Neural progenitor cell (in vitro differentiated cells): ENCODE measurements at regions not wholly inside any gene's neighbourhood (a gene's known extent, or its start where the extent isn't known, plus 50 kb on each side); places are given as distances from the start of the nearest gene placed in this dataset.
A peak's percentile ranks its signal among the peaks of the same experiment; 100 is the strongest.

Source experiments
- DNase-seq: peaks from one replicate; pipeline ENCODE4 v3.0.0-alpha.2; 2016; ENCODE audit warnings: low spot score
- H2AFZ ChIP-seq: fragments of 200-600 bp; sonication (generic); replicated peaks from 2 replicates; pipeline ENCODE4 v1.6.1; 2016; ENCODE audit warnings: antibody characterized with exemption
- H3F3A ChIP-seq: fragments of 200-600 bp; sonication (generic); 2 replicates; pipeline ENCODE4 v1.6.1; 2016; ENCODE audit warnings: antibody characterized with exemption, low read depth
- H3K27ac ChIP-seq: fragments of 200-600 bp; sonication (generic); 2 replicates; pipeline ENCODE4 v1.5.1; 2016; ENCODE audit warnings: mild to moderate bottlenecking
- H3K27me3 ChIP-seq: fragments of 200-600 bp; sonication (generic); 2 replicates; pipeline ENCODE4 v1.6.1; 2016; ENCODE audit warnings: mild to moderate bottlenecking, moderate library complexity
- H3K36me3 ChIP-seq: fragments of 200-600 bp; sonication (generic); 2 replicates; pipeline ENCODE4 v1.5.1; 2016
- H3K4me1 ChIP-seq: fragments of 200-600 bp; sonication (generic); 2 replicates; pipeline ENCODE4 v1.6.1; 2016; ENCODE audit warnings: mixed run types
- H3K4me2 ChIP-seq: fragments of 200-600 bp; sonication (generic); 2 replicates; pipeline ENCODE4 v1.6.1; 2016
- H3K4me3 ChIP-seq: fragments of 200-600 bp; sonication (generic); 2 replicates; pipeline ENCODE4 v1.5.1; 2016
- H3K79me2 ChIP-seq: fragments of 200-600 bp; sonication (generic); 2 replicates; pipeline ENCODE4 v1.6.1; 2016; ENCODE audit warnings: low read depth
- H3K9ac ChIP-seq: fragments of 200-600 bp; sonication (generic); 2 replicates; pipeline ENCODE4 v1.6.1; 2016
- H3K9me3 ChIP-seq: fragments of 200-600 bp; sonication (generic); 2 replicates; pipeline ENCODE4 v1.5.1; 2016; ENCODE audit warnings: low read depth
- H4K20me1 ChIP-seq: fragments of 200-600 bp; sonication (generic); 2 replicates; pipeline ENCODE4 v1.6.1; 2016; ENCODE audit warnings: low read depth
- H3K27ac Mint-ChIP-seq: 3 replicates; pipeline ENCODE4 v1.8.0; 2021; ENCODE audit warnings: mixed read lengths
- H3K27me3 Mint-ChIP-seq: 2 replicates; pipeline ENCODE4 v1.8.0; 2022; ENCODE audit warnings: low read depth, mild to moderate bottlenecking, inconsistent platforms, moderate library complexity, mixed read lengths; ENCODE audit not compliant: insufficient read depth
- H3K36me3 Mint-ChIP-seq: 3 replicates; pipeline ENCODE4 v1.8.0; 2021; ENCODE audit warnings: mixed read lengths
- H3K4me1 Mint-ChIP-seq: 3 replicates; pipeline ENCODE4 v1.8.0; 2021; ENCODE audit warnings: mixed read lengths
- H3K4me3 Mint-ChIP-seq: 3 replicates; pipeline ENCODE4 v1.8.0; 2021; ENCODE audit warnings: mild to moderate bottlenecking, moderate library complexity, mixed read lengths
- H3K9me3 Mint-ChIP-seq: 3 replicates; pipeline ENCODE4 v1.8.0; 2020; ENCODE audit warnings: mixed read lengths
- CTCF ChIP-seq: fragments of 200-600 bp; sonication (generic); IDR thresholded peaks from 2 replicates; pipeline ENCODE4 v1.5.1; 2017; ENCODE audit warnings: antibody characterized with exemption, mild to moderate bottlenecking
- EZH2 ChIP-seq: fragments of 200-600 bp; sonication (generic); IDR thresholded peaks from 2 replicates; pipeline ENCODE4 v1.6.1; 2017; ENCODE audit warnings: antibody characterized with exemption, mild to moderate bottlenecking, moderate library complexity
- EZH2phosphoT487 ChIP-seq: fragments of 200-600 bp; sonication (generic); IDR thresholded peaks from 2 replicates; pipeline ENCODE4 v1.6.1; 2017; ENCODE audit warnings: antibody characterized with exemption

DNA sequence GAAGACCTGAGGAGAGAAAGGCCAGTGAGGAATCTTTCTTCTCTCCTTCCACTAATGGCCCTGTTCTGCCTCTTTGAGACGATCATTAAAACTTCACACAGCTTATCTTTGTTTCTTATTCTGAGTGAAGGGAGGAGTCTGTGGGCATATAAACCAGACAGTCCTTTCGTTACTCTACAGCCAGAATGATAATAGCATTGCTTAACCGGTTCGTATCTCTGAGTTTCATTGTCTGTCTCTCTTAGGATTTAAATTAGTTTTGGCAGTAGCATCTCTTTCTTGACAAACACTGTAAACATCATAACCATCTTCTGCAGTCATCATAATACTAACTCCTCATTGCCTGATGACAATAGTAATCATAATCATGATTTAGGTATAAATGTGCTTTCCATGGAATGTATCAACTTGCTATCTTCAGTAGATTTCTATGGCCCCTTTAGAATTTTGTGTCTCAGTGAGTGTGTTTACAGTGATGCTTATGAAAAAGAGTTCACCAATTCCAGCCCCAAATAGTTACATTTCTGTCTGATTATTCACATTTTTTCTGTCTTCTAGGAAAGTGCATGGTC is 618.8 kb upstream of the KLF4 start:
- DNase-seq, result no peak
- Histone ChIP-seq H3K9ac (no peak overlapping the region), H3K27me3 (no peaks in the 10 kb centered on the region), H3K9me3 (no peaks in the 10 kb centered on the region), H2AFZ (no peak overlapping the region), H3K36me3 (no peaks in the 10 kb centered on the region), H3K4me3 (no peak overlapping the region), H3K79me2 (no peaks in the 10 kb centered on the region), H3F3A (no peaks in the 10 kb centered on the region), H3K4me1 (no peaks in the 10 kb centered on the region), H4K20me1 (no peaks in the 10 kb centered on the region), H3K4me2 (no peak overlapping the region), H3K27ac (no peak overlapping the region)
- Mint-ChIP-seq H3K4me1 (peaks cover 6% of the 10 kb centered on the region), H3K9me3 (no peaks in the 10 kb centered on the region), H3K27me3 (peaks cover 3% of the 10 kb centered on the region), H3K36me3 (no peaks in the 10 kb centered on the region), H3K4me3 (no peak overlapping the region), H3K27ac (no peak overlapping the region)
- TF ChIP-seq CTCF, result no peak

DNA sequence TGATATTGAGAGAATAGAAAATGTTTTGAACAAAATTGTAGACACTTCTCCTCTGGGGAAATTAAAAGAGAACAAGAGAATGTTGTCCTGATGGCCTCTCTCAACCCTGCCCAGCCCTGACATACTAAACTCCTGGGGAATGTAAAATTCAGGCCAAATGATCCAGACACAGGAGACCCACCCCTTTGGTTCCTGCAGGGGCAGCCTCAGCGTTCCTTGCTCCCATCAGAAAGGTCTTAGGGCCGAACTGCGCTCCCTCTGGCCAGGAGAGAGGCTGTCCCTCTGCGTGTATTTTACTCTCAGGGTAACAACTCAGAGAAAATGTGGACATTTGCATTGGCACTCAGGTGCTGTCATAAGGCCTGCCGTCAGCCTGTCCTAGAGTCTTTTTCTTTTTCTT is 616.3 kb upstream of the KLF4 start:
- H3K4me3 ChIP-seq, result no peak overlapping the region
- no peaks in the 10 kb centered on the region for H3K79me2 ChIP-seq
- H3K9ac ChIP-seq, result no peak overlapping the region
- H3K36me3 ChIP-seq, result no peaks in the 10 kb centered on the region
- no peaks in the 10 kb centered on the region for H3K27me3 ChIP-seq
- Mint-ChIP-seq H3K36me3 (no peaks in the 10 kb centered on the region), H3K4me3 (no peak overlapping the region), H3K9me3 (peaks cover under 1% of the 10 kb centered on the region), H3K27me3 (peaks cover 3% of the 10 kb centered on the region), H3K4me1 (peaks cover 9% of the 10 kb centered on the region), H3K27ac (no peak overlapping the region)
- no peaks in the 10 kb centered on the region for H3K4me1 ChIP-seq
- H3F3A ChIP-seq, result no peaks in the 10 kb centered on the region
- H4K20me1 ChIP-seq, result no peaks in the 10 kb centered on the region
- no peak for TF ChIP-seq EZH2phosphoT487
- TF ChIP-seq CTCF, result peak; percentile 41
- no peak overlapping the region for H3K4me2 ChIP-seq
- DNase-seq, result peak; percentile 60
- H3K9me3 ChIP-seq, result no peaks in the 10 kb centered on the region
- H3K27ac ChIP-seq, result no peak overlapping the region
- H2AFZ ChIP-seq, result no peak overlapping the region

DNA sequence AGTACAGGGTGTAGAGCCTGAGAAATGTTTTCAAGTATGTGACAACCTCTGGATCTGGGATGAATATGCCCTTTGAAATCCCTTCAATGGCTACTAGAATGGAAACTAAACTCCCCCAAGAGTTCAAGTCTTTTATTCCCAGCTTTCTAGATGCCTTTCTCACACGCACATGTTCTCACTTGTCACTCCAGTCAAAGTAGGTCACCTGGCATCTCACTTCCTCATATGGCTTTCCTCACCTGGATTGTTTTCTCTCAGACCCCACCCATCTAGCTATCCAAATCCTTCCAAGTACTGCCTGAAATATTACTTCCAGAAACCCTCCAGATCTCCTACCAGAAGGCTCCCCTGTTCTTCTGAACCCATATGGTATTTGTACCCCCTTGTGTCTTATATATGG is 615.4 kb upstream of the KLF4 start:
- H3F3A ChIP-seq, result no peaks in the 10 kb centered on the region
- H3K4me1 ChIP-seq, result no peaks in the 10 kb centered on the region
- H3K79me2 ChIP-seq, result no peaks in the 10 kb centered on the region
- Mint-ChIP-seq H3K27ac (no peak overlapping the region), H3K9me3 (peaks cover 5% of the 10 kb centered on the region), H3K36me3 (no peaks in the 10 kb centered on the region), H3K27me3 (peaks cover 3% of the 10 kb centered on the region), H3K4me3 (no peak overlapping the region), H3K4me1 (peaks cover 17% of the 10 kb centered on the region)
- no peaks in the 10 kb centered on the region for H3K9me3 ChIP-seq
- H4K20me1 ChIP-seq, result no peaks in the 10 kb centered on the region
- no peak overlapping the region for H3K9ac ChIP-seq
- H3K27ac ChIP-seq, result no peak overlapping the region
- no peak for DNase-seq
- no peak for TF ChIP-seq CTCF
- no peak for TF ChIP-seq EZH2
- no peak for TF ChIP-seq EZH2phosphoT487
- no peak overlapping the region for H2AFZ ChIP-seq
- H3K27me3 ChIP-seq, result no peaks in the 10 kb centered on the region
- H3K4me2 ChIP-seq, result no peak overlapping the region
- H3K36me3 ChIP-seq, result no peaks in the 10 kb centered on the region
- no peak overlapping the region for H3K4me3 ChIP-seq
